GM18868 (cell line): ENCODE measurements at regions not wholly inside any gene's neighbourhood (a gene's known extent, or its start where the extent isn't known, plus 50 kb on each side); places are given as distances from the start of the nearest gene placed in this dataset.

Experiments
- ATAC-seq: cut with Tn5 transposase; IDR thresholded peaks from one replicate; pipeline ENCODE4 v1.9.1; 2021; ENCODE audit warnings: mild to moderate bottlenecking, moderate library complexity; ENCODE audit not compliant: unreplicated experiment

GRCh38 chr6:4466769-4467480, 309.3 kb upstream of the CDYL start:
- no peak for ATAC-seq

- ATAC-seq = no peak
These were observed 309.9 kb upstream of the CDYL start for GRCh38 chr6:4466261-4466660.

- ATAC-seq = no peak
These were observed 311.6 kb upstream of the CDYL start for GRCh38 chr6:4464638-4465037.

- ATAC-seq = no peak
These were observed 313.0 kb upstream of the CDYL start for GRCh38 chr6:4463236-4463635.

- no peak for ATAC-seq
These were observed 315.4 kb upstream of the CDYL start for GRCh38 chr6:4460586-4461475.

GRCh38 chr6:4459996-4460395, 316.2 kb upstream of the CDYL start:
- ATAC-seq = no peak

- no peak for ATAC-seq
These were observed 317.2 kb upstream of the CDYL start for GRCh38 chr6:4459032-4459431.

- ATAC-seq = no peak
These were observed 316.3 kb upstream of the ECI2 start for GRCh38 chr6:4451718-4452117.

- ATAC-seq = no peak
These were observed 315.7 kb upstream of the ECI2 start for GRCh38 chr6:4451081-4451480.

- no peak for ATAC-seq
These were observed 314.9 kb upstream of the ECI2 start for GRCh38 chr6:4450237-4450636.

- no peak for ATAC-seq
These were observed 314.0 kb upstream of the ECI2 start for GRCh38 chr6:4449409-4449808.

- no peak for ATAC-seq
These were observed 313.5 kb upstream of the ECI2 start for GRCh38 chr6:4448841-4449240.

- no peak for ATAC-seq
These were observed 312.4 kb upstream of the ECI2 start for GRCh38 chr6:4447639-4448330.

GRCh38 chr6:4446982-4447381, 311.6 kb upstream of the ECI2 start:
- ATAC-seq = no peak

GRCh38 chr6:4441981-4442434, 306.6 kb upstream of the ECI2 start:
- ATAC-seq = no peak

GRCh38 chr6:4439159-4439558, 303.8 kb upstream of the ECI2 start:
- no peak for ATAC-seq

- no peak for ATAC-seq
These were observed 302.0 kb upstream of the ECI2 start for GRCh38 chr6:4437342-4437741.

- ATAC-seq = no peak
These were observed 300.6 kb upstream of the ECI2 start for GRCh38 chr6:4435981-4436445.

GRCh38 chr6:4434655-4435054, 299.3 kb upstream of the ECI2 start:
- no peak for ATAC-seq

GRCh38 chr6:4433199-4433598, 297.8 kb upstream of the ECI2 start:
- no peak for ATAC-seq

- no peak for ATAC-seq
These were observed 291.6 kb upstream of the ECI2 start for GRCh38 chr6:4426968-4427367.
